Stimulated activated CD8-positive, alpha-beta memory T cell treated with anti-CD3 and anti-CD28 coated beads, Interleukin-7, amount 100 ng/mL, for 24 hours (primary cell): ENCODE measurements at regions not wholly inside any gene's neighbourhood (a gene's known extent, or its start where the extent isn't known, plus 50 kb on each side); places are given as distances from the start of the nearest gene placed in this dataset.

Source experiments
- DNase-seq: peaks from one replicate; pipeline ENCODE4 v3.0.0-alpha.2; 2020; ENCODE audit warnings: low read depth

DNA sequence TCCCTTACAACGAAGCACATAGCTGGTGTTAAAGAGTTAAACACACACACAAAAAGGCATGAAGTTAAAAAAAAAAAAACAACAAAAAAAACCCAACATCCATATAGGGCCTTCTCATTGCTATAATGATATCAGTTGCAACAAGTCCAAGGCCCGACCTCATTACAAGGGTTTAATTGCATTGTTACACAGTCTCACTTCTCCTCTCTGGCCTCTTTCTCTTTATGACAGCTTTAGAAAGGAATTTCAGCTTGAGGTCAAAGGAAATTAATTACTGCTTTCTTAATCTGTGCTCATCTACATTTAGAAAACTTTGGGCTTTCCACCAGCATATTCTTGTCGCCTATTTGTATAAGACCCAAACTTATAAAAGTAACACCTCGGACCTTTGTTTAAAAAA, 342.1 kb downstream of the NR2F2 start:
- no peak for DNase-seq

DNA sequence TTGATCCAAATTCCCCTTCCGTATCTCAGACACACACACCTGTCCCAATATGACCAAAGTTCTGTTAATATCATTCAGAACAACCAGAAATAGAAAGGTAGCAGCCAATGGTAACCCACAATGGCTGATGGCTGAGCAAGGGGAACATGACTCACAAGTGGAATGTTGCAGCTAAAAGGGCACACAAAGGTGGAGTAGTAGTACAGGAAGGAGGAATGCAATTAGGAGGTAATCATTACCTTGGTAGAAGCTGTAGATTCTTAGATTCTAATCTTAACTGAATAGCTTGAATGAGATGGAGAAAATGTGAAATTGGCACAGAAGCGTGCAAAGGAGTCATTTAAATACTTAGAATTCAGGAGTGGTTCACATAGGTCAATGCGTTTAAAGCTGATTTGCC, 347.9 kb downstream of the NR2F2 start:
- no peak for DNase-seq

DNA sequence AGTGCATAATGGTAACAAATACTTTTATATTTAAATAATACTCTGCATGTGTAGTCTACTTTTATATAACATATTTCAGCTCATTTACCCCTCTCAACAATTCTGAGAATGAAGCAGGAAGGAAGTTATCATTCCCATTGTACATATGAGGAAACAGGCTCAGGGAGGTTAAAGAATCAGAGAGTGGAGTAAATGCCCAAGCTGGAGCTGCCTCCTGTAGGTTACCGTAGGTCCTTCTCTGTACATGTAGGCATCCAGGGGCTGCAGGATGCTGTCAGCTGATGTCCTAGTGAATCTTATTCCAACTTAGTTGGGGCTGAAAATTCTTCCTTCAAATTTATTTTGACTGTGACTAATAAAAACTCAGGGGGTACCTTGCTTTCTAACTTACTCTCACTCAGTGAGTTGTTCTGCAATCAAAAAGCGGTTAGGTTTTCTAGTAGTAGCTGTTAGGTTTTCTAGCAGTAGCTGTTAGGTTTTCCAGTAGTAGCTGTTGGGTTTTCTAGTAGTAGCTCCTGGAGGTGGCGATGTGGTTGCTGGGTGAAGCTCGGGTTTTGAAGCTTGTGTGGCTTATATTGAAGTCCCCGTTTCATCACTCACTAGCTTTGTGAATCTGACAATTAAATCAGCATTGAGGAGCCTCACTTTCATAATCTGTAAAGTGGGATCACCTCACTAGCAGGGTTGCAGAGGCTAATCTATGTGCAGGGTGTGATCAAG, 357.0 kb downstream of the NR2F2 start:
- DNase-seq, result no peak

DNA sequence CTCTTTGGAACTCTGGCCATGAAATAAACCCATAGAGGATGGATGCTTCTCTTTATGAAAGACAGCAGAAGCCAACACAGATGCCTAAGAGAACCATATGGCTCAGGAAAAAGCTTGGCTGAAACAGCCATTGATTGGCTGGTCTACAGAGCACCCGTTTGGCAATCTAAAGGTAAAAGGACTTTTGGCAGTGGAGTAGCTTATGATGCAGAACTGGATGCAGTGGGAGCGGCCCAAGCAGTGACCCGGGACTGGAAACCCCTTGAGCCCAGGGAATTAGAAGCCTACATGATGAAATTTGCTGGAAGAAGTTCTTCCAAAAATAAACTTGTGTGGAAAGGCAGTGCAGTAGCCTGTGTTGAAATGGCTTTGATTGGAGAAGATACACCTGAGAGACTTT, 360.2 kb downstream of the NR2F2 start:
- no peak for DNase-seq

DNA sequence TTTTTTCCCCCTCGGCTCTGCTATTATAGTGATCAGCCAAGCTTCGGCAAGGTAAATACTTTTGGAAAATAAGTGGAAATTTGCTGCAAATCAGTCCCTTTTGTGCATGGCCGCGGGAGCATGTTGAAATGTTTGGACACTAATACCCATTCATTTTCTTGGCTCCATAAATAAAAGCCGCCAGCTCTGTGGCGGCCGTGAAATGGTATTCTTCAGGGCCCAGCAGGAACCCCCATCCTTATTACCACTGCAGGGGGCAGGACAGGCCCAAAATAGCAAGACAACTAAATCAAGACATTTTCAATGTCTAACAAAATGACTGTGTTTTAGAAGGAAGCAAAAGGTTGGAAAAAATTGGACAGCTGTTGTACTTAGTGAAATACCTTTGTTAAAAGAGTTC, 362.3 kb downstream of the NR2F2 start:
- DNase-seq, result no peak

DNA sequence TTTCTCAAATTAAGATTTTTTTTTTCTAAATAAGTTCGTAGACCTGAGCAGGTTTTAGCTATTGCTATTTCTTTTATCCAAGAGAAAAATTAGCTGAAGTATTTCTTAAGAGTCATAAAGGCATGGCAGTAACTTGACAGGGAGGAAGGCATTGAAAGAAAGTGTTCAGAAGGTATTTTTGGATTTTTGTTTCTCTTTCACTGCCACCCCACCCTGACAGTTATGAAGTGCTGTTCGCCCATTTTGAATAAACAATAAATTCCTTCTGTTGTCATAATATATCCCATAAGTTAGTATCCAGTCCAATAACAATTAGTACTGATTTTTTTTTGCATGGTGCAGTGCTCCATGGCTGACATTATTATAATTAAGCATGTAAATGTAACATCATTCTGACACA, 363.0 kb downstream of the NR2F2 start:
- no peak for DNase-seq

DNA sequence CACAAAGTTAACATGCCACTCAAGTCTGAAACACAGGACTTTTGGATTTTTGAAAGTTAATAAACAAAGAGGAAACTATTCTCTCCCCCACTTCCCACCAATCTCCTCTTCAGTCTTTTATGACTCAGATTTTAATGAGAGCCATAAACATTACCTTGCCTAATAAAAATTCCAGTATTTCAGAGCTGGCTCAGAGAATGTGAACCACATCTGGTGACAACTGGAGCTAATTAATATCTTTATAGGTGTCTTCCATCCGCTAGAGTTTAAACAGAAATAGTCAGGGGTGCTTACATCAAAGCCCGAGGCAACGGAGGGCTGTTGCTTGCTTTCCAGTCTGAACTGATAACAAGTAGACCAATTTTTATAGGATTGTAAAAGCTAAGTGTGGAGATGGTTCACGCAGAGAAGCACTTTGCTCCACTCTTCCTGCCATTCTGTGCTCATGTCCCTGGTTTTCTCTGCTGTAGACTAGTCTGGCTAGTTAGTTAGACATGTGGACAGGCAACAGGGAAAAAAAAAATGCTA, 363.6 kb downstream of the NR2F2 start:
- no peak for DNase-seq

DNA sequence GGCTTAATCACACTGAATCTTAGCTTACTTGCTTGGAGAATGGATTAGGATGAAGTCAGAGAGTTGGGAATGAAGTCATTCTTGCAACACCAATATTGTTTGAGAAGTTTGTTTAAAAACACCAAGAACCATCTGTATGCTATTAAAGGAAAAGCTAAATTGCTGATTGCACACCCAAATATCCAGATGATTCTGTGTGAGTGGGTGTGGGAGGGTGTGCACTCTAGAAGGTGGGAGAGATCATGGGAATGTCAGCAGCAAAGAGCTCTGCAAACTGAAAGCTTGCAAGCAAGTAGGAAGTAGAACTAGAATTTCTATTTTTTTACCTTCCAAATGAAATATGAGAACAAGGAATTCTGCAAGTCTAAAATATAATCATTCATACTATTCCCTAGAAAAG, 364.9 kb downstream of the NR2F2 start:
- DNase-seq, result no peak

DNA sequence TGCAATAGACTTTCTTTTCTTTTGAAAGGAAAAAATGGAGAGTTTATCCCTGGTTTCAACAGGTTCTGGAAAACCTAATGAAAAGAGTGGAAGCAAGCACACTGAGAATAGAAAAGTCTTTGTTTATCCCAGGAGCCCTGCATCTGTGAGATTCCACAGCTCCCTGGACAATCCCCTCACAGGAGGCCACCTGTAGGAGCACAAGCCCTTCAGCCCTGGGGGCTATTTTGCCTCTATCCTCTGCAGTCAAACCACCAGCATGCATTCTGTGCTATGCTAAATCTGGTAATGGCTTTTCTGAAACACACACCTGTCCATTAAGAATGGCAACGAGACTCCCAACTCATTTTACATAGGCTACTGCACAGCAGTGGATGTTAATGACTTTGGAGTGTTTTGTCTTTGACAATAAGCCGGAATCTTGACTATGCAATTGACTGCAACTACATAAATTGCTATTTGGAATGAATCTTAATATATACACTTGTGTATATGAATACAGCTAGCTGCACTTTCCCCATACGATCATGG, 369.4 kb downstream of the NR2F2 start:
- DNase-seq, result no peak

DNA sequence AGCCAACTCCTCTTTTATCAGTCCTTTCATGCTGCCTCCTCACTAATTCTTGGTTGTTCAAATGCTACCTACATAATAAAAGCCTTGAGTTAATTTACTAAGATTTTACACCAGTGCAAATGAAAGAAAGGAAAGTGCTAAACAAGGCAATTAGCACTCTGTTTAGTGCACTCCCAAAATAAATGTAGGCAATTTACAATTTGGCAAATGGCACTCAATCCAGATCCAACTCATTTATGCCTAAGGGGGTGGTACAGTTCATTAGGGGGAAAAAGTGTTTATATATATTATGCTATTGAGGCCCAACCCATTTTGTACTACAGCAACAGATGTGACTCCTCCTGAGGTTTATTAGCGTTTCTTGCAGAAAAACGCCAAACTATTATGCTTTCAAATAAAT, 370.1 kb downstream of the NR2F2 start:
- no peak for DNase-seq

DNA sequence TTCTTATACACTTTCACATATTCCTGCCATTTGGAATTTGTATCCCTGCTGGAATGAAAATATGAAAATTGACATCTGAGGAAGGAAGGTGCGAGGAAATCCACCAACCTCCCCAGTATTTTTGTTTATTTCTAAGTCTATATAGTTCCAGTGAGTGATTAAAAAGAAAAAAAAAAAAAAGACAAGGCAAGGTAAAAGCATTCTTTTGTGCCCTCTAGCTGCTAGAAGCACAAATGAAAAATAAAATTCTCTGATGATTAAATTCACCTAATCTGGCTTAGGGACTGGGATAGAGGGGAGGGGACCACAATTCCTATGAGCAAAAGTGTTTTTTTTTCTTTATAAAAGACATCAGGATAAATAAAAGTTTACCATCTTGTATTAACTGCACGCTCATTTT, 370.9 kb downstream of the NR2F2 start:
- DNase-seq, result no peak

DNA sequence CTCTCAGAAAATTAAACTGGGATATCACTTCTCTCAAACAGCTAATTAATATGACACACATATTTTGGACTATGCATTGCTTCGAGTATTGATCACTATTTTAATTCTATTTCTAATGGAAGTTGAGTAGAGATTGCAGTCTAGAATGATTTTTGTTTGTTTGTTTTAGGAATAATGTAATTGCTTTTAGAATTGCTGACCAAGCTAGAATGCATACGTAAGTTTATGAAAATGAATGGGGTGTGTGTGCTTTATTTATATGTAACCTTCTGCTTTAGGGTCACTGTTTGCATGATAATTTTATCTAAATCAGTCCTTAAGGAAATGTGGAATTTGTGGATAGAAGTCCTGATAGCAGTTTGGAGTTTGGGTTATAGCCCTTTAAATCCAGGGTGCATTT, 371.4 kb downstream of the NR2F2 start:
- no peak for DNase-seq

DNA sequence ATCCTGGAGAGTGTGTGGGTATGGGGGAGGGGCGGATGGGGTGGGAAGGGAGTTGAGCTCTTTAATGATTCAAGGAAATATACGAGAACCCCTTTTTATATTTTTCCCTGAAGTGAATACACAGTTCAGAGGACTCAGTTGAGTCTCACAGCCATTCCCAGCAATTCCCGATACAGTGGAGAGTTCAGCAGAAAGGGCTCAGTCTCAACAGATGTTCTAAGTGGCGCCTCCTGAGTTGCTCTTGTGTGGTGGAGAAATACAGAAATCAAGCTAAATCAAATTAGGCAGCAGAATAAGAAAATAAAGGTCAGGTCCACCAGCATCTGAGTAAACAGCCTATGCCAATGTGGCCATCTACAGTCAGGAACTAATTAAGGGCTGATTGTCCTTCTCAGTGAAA, 372.1 kb downstream of the NR2F2 start:
- DNase-seq, result no peak

DNA sequence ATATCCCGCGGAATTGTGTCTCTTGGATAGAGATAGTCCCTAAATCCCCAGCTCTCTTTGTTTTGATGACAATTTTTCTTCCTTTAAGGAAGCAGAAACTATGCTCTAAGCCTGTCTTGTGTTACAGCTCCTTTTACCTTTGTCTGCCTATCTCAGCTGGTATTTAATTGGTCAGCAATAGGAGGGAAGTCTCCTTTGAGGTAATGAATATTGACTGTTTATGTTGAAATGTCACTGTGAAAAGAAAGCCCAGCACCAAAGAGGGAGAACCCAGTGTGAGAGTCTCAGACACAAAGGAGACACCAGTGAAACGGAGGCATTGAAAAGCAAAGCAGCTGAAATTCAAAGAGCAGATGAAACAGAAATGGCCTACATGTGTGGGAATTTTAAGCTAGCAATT, 372.6 kb downstream of the NR2F2 start:
- DNase-seq, result no peak

DNA sequence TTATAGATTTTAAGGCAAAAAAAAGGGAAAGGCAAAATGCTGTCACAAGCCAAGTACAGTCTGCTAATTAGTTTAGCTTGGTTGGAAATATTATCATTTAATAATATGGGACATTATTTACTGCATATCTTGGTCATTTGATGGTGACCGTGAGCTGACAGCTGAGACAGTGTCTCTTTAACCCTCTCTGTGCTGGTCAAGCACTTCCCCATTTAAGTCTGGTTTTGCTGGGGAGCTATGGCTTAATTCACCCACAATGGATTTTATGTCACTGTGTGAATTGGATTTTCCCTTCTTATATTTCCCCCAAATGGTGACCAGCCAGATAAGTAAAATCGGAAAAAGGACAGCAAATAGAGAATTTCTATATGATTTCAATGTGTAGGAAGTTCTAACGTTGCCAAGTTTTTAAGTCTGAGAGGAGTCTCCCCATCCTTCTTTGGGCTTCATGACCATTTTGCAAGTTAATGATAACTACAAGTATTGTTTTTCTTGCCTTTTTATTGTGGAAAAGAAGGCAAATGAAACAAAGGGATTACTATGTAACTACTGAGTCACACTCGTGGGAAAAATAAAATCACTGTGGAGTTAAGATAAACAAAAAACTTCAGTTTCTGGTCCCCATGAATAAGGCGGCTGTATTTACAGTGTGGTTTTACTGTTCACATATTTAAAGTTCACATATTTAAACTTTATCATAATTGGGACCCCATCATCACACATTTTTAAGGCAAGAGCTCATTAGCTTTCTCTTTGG, 373.5 kb downstream of the NR2F2 start:
- no peak for DNase-seq

DNA sequence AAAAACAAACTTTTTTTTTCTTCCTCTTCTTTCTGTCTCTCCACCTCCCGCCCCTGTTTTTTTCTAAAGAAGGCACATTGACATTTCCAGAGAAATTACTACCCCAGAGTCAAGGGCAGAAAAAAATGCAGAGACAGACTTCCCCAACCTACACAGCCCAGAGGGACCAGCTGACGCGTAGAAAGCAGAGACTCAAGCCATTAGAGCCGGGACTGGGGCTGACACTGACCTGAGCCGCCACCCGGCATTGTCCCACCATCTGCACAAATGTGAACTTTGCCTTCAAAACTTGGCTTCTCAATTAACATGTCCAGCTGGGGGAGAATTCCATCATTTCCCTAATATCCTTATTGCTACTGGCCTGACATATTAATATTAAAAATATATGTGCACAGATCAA, 385.6 kb downstream of the NR2F2 start:
- DNase-seq, result no peak

DNA sequence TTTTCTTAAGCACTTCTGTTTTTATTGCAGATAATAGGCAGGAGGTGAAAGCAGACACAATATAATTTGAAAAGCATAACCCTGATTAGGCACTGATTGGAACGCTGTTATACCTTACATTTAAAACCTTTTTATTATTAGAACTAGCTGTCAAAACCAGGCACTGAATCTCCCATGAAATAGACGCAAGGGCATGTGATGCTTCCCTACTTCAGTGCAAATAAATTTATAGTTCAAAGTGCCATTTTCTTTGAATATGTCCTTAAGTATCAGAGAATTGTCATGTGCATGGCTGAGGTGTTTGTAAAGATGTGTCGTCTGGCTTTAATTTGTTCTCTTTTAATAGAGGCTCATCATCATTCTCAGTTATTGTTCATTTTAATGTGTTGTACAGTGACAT, 386.0 kb downstream of the NR2F2 start:
- DNase-seq, result no peak

DNA sequence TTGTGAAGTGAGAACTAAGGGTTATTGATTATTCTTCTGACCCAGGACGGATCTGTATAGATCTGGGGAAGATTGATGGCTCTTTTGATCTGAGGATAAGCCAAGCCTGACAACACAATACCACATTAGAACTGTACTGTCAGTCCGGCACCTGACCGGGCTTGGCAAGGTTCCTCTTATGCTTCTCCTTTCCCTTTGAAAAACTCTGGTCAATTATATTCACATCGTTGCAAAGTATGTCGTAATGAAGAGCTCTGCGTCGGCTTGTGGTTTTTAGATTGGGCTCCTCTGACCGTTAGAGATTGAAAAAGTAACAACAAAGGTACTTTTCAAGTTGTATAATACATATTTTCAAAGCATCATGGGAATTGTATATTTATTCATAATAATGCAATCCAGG, 389.8 kb downstream of the NR2F2 start:
- DNase-seq, result no peak

DNA sequence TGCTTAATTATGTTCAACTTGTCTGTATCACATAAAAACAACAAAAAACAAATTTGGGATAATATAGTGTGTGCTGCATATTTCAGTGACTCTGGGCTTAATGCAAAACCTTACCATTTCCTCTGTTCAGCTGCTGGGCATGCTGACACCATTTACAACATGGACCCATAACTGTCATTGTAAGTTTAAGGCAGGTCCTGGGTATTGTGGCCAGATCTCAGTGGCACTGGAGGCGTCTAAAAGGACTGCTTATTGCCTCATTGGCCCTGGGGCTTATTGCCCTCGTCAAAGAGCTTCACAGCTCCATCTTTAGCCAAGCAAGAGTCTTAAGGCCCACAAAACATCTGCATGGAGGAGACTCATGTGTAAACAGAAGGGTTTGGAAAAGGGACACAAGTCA, 390.2 kb downstream of the NR2F2 start:
- DNase-seq, result no peak

DNA sequence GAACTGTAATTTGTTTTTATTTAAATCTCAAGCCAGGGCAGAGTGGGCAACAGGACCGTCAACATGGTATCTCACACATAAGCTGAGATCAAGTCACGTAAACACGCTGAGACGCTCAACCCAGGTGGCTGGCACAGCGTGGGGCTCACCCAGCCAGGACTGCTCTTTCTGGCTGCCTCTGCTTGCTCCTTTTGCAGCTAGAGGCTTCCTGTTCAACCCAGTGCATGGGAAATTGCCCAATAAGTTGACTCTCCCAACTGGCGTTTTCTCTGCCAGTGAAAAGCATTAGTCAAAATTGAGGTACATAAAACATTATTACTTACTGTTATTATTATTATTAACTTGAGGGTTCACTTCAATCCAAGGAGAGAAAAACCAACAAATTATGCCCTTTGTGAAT, 398.1 kb downstream of the NR2F2 start:
- no peak for DNase-seq

DNA sequence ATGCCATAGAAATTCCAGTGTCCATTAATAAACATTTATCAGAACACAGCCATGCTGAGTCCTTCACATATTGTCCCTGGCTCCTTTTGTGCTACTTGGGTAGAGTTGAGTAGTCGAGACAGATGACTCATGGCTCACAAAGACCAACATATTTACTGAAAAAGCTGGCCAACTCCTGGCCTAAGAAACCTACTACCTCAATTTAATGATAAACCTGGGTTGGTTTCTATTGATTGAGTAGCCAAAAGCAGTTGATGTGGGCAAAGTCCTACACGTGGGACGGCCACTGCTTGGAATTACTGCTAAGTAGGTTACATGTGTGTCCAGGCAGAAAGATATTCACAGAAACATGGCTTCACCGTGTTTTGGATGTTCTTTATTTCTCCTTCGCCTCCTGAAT, 402.2 kb downstream of the NR2F2 start:
- no peak for DNase-seq

DNA sequence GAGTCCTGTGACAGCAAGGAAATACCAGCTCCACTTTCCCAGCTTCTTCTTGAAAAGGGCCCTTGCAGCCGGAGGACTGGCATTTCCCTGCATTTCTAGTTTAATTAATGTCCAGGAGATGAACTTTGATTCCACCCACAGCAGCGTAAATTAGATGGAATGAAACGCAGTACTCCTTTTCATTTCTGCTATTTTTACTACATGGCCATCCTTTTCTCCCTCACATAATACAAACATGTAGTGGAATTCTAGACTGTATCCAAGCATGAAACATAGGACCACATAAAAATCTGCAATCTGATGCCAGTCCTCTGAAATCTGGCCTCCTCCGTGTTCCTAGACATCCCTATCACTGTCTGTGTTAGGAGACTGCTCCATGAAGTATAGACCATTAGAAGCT, 403.2 kb downstream of the NR2F2 start:
- no peak for DNase-seq

DNA sequence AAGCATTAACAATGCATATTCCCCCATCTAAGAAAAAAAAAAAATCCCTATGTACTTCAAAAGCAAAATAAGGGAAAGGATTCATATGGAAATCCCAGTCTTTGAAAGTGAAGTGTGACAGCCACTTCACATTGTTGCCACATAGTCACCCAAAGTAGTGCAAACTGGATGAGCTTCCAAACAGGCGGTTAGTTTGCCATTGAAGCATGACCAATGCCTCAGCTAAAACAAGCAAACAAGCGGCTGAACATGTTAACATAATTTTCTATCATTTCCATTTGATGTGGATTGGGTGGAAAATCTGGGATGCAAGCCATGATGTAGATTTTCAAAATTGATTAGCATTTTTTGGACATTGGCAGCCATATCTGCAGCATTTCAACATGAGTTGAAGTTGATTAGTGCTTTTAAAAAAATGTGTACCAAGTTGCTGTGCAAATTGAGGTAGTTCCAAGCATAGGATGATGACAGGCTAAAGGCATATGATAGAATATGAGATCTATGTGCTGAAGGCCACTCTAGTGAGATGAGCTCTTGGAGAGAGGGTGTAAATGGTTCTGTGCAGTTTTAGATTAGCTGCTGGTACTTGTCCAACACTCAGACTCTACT, 405.2 kb downstream of the NR2F2 start:
- no peak for DNase-seq
